GM23338 (cell line): ENCODE measurements at regions not wholly inside any gene's neighbourhood (a gene's known extent, or its start where the extent isn't known, plus 50 kb on each side); places are given as distances from the start of the nearest gene placed in this dataset.

Experiments
- EZH2 ChIP-seq: fragments of 200-600 bp; sonication (generic); IDR thresholded peaks from one replicate; pipeline ENCODE4 v1.8.0; 2017; ENCODE audit warnings: antibody characterized with exemption, mild to moderate bottlenecking, low read depth; ENCODE audit not compliant: unreplicated experiment
- EZH2phosphoT487 ChIP-seq: fragments of 200-600 bp; sonication (generic); IDR thresholded peaks from one replicate; pipeline ENCODE4 v1.8.1; 2018; ENCODE audit warnings: antibody characterized with exemption; ENCODE audit not compliant: unreplicated experiment
- JUNB ChIP-seq: IDR thresholded peaks from one replicate; pipeline ENCODE4 v1.6.1; 2016; ENCODE audit warnings: antibody characterized with exemption; ENCODE audit not compliant: unreplicated experiment
- NANOG ChIP-seq: IDR thresholded peaks from 2 replicates; pipeline ENCODE4 v1.6.1; 2016; ENCODE audit warnings: antibody characterized with exemption, borderline replicate concordance
- POLR2AphosphoS5 ChIP-seq: IDR thresholded peaks from 2 replicates; pipeline ENCODE4 v1.6.1; 2016; ENCODE audit warnings: antibody characterized with exemption, low read depth
- STAT1 ChIP-seq: IDR thresholded peaks from one replicate; pipeline ENCODE4 v1.6.1; 2016; ENCODE audit warnings: antibody characterized with exemption; ENCODE audit not compliant: unreplicated experiment
- ZNF114 ChIP-seq: fragments of 250-450 bp; sonication (Bioruptor Pico); IDR thresholded peaks from 2 replicates; pipeline ENCODE4 v1.5.0; 2020; ENCODE audit warnings: mild to moderate bottlenecking, moderate library complexity
- ZNF331 ChIP-seq: fragments of 250-450 bp; sonication (Bioruptor Pico); IDR thresholded peaks from 2 replicates; pipeline ENCODE4 v1.5.0; 2020; ENCODE audit warnings: low read depth, mild to moderate bottlenecking, moderate library complexity
- TF ChIP-seq, protein P1 (sequence below): fragments of 250-450 bp; sonication (Bioruptor Pico); IDR thresholded peaks from 2 replicates; pipeline ENCODE4 v1.5.0; 2020; ENCODE audit warnings: mild to moderate bottlenecking, moderate library complexity
- TF ChIP-seq, protein P2 (sequence below): IDR thresholded peaks from one replicate; pipeline ENCODE4 v1.6.1; 2018; ENCODE audit warnings: antibody characterized with exemption; ENCODE audit not compliant: unreplicated experiment
- TF ChIP-seq, protein P3 (sequence below): IDR thresholded peaks from 2 replicates; pipeline ENCODE4 v1.6.1; 2016; ENCODE audit warnings: antibody characterized with exemption

DNA sequence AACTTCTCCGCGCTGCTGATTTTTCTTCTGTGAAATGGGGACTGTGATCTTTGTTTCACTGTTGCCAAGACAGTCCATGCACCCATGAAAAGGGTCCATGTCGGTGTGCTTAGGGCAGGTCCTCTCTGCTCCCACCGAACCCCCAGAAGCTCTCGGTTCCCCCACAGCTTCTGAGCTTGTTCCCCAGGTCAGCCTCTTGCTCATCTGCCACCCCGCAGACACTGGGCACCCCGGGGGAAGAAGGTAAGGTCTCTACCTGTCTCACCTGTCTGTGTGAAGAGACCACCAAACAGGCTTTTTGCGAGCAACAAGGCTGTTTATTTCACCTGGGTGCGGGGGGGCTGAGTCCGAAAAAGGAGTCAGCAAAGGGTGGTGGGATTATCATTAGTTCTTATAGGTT, 66.2 kb upstream of the NANOS1 start (continued):
- TF ChIP-seq, protein P1, sequence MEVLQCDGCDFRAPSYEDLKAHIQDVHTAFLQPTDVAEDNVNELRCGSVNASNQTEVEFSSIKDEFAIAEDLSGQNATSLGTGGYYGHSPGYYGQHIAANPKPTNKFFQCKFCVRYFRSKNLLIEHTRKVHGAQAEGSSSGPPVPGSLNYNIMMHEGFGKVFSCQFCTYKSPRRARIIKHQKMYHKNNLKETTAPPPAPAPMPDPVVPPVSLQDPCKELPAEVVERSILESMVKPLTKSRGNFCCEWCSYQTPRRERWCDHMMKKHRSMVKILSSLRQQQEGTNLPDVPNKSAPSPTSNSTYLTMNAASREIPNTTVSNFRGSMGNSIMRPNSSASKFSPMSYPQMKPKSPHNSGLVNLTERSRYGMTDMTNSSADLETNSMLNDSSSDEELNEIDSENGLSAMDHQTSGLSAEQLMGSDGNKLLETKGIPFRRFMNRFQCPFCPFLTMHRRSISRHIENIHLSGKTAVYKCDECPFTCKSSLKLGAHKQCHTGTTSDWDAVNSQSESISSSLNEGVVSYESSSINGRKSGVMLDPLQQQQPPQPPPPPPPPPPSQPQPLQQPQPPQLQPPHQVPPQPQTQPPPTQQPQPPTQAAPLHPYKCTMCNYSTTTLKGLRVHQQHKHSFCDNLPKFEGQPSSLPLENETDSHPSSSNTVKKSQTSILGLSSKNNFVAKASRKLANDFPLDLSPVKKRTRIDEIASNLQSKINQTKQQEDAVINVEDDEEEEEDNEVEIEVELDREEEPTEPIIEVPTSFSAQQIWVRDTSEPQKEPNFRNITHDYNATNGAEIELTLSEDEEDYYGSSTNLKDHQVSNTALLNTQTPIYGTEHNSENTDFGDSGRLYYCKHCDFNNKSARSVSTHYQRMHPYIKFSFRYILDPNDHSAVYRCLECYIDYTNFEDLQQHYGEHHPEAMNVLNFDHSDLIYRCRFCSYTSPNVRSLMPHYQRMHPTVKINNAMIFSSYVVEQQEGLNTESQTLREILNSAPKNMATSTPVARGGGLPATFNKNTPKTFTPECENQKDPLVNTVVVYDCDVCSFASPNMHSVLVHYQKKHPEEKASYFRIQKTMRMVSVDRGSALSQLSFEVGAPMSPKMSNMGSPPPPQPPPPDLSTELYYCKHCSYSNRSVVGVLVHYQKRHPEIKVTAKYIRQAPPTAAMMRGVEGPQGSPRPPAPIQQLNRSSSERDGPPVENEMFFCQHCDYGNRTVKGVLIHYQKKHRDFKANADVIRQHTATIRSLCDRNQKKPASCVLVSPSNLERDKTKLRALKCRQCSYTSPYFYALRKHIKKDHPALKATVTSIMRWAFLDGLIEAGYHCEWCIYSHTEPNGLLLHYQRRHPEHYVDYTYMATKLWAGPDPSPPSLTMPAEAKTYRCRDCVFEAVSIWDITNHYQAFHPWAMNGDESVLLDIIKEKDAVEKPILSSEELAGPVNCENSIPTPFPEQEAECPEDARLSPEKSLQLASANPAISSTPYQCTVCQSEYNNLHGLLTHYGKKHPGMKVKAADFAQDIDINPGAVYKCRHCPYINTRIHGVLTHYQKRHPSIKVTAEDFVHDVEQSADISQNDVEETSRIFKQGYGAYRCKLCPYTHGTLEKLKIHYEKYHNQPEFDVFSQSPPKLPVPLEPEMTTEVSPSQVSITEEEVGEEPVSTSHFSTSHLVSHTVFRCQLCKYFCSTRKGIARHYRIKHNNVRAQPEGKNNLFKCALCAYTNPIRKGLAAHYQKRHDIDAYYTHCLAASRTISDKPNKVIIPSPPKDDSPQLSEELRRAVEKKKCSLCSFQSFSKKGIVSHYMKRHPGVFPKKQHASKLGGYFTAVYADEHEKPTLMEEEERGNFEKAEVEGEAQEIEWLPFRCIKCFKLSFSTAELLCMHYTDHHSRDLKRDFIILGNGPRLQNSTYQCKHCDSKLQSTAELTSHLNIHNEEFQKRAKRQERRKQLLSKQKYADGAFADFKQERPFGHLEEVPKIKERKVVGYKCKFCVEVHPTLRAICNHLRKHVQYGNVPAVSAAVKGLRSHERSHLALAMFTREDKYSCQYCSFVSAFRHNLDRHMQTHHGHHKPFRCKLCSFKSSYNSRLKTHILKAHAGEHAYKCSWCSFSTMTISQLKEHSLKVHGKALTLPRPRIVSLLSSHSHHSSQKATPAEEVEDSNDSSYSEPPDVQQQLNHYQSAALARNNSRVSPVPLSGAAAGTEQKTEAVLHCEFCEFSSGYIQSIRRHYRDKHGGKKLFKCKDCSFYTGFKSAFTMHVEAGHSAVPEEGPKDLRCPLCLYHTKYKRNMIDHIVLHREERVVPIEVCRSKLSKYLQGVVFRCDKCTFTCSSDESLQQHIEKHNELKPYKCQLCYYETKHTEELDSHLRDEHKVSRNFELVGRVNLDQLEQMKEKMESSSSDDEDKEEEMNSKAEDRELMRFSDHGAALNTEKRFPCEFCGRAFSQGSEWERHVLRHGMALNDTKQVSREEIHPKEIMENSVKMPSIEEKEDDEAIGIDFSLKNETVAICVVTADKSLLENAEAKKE (CRISPR knock-in tag): no peak
- TF ChIP-seq EZH2phosphoT487 (no peak), NANOG (no peak), JUNB (no peak), EZH2 (no peak), ZNF114 (CRISPR knock-in tag) (no peak), STAT1 (no peak), POLR2AphosphoS5 (no peak), ZNF331 (CRISPR knock-in tag) (no peak)
- TF ChIP-seq, protein P2, sequence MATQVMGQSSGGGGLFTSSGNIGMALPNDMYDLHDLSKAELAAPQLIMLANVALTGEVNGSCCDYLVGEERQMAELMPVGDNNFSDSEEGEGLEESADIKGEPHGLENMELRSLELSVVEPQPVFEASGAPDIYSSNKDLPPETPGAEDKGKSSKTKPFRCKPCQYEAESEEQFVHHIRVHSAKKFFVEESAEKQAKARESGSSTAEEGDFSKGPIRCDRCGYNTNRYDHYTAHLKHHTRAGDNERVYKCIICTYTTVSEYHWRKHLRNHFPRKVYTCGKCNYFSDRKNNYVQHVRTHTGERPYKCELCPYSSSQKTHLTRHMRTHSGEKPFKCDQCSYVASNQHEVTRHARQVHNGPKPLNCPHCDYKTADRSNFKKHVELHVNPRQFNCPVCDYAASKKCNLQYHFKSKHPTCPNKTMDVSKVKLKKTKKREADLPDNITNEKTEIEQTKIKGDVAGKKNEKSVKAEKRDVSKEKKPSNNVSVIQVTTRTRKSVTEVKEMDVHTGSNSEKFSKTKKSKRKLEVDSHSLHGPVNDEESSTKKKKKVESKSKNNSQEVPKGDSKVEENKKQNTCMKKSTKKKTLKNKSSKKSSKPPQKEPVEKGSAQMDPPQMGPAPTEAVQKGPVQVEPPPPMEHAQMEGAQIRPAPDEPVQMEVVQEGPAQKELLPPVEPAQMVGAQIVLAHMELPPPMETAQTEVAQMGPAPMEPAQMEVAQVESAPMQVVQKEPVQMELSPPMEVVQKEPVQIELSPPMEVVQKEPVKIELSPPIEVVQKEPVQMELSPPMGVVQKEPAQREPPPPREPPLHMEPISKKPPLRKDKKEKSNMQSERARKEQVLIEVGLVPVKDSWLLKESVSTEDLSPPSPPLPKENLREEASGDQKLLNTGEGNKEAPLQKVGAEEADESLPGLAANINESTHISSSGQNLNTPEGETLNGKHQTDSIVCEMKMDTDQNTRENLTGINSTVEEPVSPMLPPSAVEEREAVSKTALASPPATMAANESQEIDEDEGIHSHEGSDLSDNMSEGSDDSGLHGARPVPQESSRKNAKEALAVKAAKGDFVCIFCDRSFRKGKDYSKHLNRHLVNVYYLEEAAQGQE: no peak
- TF ChIP-seq, protein P3, sequence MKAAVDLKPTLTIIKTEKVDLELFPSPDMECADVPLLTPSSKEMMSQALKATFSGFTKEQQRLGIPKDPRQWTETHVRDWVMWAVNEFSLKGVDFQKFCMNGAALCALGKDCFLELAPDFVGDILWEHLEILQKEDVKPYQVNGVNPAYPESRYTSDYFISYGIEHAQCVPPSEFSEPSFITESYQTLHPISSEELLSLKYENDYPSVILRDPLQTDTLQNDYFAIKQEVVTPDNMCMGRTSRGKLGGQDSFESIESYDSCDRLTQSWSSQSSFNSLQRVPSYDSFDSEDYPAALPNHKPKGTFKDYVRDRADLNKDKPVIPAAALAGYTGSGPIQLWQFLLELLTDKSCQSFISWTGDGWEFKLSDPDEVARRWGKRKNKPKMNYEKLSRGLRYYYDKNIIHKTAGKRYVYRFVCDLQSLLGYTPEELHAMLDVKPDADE: no peak
